ENCODE measurements at regions not wholly inside any gene's neighbourhood (a gene's known extent, or its start where the extent isn't known, plus 50 kb on each side); places are given as distances from the start of the nearest gene placed in this dataset.
A peak's percentile ranks its signal among the peaks of the same experiment; 100 is the strongest.

DNA sequence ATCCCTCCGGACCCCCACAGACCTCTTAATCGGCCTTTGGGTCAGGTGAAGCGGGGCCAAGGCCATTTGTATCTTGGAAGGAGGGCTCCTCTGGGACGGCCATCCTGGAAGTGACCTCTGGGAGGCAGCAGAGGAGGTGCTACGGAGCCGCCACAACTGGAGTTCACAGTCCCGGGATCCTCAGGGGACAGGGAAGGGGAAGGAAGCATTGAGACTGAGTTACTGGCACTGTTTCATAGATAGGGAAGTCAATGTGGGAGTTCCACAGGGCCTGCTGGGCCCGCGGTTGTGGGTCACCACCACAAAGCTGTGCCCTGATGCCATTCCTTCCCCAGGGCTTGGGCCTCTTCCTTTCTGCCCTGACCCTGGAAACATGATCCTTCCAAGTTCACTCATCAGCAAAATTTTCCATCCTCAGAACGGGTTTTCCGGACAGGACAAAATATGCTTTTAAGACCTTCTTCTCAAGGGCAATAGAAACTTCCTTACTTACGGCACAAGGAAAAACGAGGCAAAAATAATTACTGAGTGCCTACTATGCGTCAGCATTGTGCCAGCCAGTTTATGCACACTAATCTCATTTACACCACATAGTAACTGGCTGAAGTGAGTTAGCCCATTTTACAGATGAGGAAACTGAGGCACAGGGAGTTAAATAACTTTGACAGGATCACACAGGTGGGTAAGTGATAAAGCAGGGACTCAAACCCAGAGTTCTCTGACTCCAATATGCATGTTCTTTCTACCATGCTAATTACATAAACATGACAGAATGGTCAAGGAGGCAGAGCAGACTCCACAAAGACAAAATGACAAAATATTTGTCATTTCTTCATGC lies 143.8 kb downstream of the UNC5CL start:
- CTCF ChIA-PET (ENCODE audit: low intra/inter-chr PET ratio) = interaction anchor here (0.8 to 2.0 kb wide), 4 partner anchors 18 to 172 kb away, joined by 3 to 10 read pairs (median 4); partner anchors contain the start of gene UNC5CL
- POLR2A ChIA-PET = interaction anchor here (0.6 kb wide), 1 partner anchor 443 kb away, joined by 3 read pairs; no protein-coding TSS in a partner anchor
- Histone ChIP-seq H3K9ac (ENCODE audit: insufficient read depth in 1 of 2, low read depth in 2 of 2, low read length in 2 of 2) (peak overlapping the region in 1 of 2 experiments; percentile 14; a peak in 1 of 4 replicates), H3K79me2 (ENCODE audit: control insufficient read depth, insufficient read depth, low read length) (no peaks in the 10 kb centered on the region), H3K4me2 (ENCODE audit: insufficient read depth, low read length) (no peak overlapping the region), H3K27me3 (ENCODE audit: control insufficient read depth in 2 of 2, insufficient read depth in 2 of 2, low read length in 2 of 2) (peaks cover 24 to 54% of the 10 kb centered on the region in 2 experiments), H3K36me3 (ENCODE audit: control insufficient read depth, insufficient read depth, low read length) (no peaks in the 10 kb centered on the region), H3K9me3 (replicated peaks; ENCODE audit: control insufficient read depth, insufficient read depth, low read depth, low read length) (no peaks in the 10 kb centered on the region), H2AFZ (ENCODE audit: low read depth, low read length) (no peak overlapping the region), H3K4me3 (no peak overlapping the region), H4K20me1 (replicated peaks; ENCODE audit: control insufficient read depth, insufficient read depth, low read length) (peaks cover 6% of the 10 kb centered on the region; the same call in 1 of the 2 replicates), H3K9me1 (ENCODE audit: control insufficient read depth, insufficient read depth, low read length) (no peaks in the 10 kb centered on the region), H3K4me1 (replicated peaks in 1 of 2; ENCODE audit: control insufficient read depth in 2 of 2, insufficient read depth in 2 of 2, low read length in 2 of 2) (no peaks in the 10 kb centered on the region), H3K27ac (ENCODE audit: extremely low read depth, low read depth, low read length) (no peak overlapping the region)
- no TSS peak for BruUV-seq (replicated peaks)
- ATAC-seq (peak; percentile 93), FAIRE-seq (peak; percentile 48), DNase-seq (ENCODE audit: extremely low read depth in 1 of 4, low spot score in 3 of 4) (peak; percentile 48 to 57 (median 56))
- intact Hi-C loops (cut with micrococcal nuclease) = loop anchor here (1.0 kb wide), 1 partner anchor 132 kb away; no protein-coding TSS in a partner anchor
- 6% methylated on average over 14 of the region's 14 CpGs for WGBS (ENCODE audit: insufficient coverage, low coverage, missing lambda C conversion rate)
- in situ Hi-C loops (cut with MboI) = no loop called here
- TF ChIP-seq RAD21 (CRISPR knock-in tag; conservative IDR thresholded peaks at IDR 0.05 in 1 of 2, IDR thresholded peaks at IDR 0.05 in 1 of 2) (peak; percentile 59 to 77), ZNF436 (CRISPR knock-in tag; IDR thresholded peaks at IDR 0.05) (no peak), BCOR (IDR thresholded peaks at IDR 0.05) (0 out of 2 replicates have a peak, but pooled peaks have one; percentile 21), RBM25 (IDR thresholded peaks at IDR 0.05; ENCODE audit: low read depth, low read length, severe bottlenecking) (peak; percentile 81), RCOR1 (IDR thresholded peaks at IDR 0.05; ENCODE audit: borderline replicate concordance in 1 of 2, low read depth in 2 of 2, low read length in 2 of 2) (0 out of 4 replicates have a peak, but pooled peaks of 1 of the 2 experiments have one; percentile 15), SMC3 (conservative IDR thresholded peaks at IDR 0.05; ENCODE audit: insufficient read depth, low read depth, low read length) (0 out of 2 replicates have a peak, but pooled peaks have one; percentile 33)
- TF ChIP-seq, protein P1, sequence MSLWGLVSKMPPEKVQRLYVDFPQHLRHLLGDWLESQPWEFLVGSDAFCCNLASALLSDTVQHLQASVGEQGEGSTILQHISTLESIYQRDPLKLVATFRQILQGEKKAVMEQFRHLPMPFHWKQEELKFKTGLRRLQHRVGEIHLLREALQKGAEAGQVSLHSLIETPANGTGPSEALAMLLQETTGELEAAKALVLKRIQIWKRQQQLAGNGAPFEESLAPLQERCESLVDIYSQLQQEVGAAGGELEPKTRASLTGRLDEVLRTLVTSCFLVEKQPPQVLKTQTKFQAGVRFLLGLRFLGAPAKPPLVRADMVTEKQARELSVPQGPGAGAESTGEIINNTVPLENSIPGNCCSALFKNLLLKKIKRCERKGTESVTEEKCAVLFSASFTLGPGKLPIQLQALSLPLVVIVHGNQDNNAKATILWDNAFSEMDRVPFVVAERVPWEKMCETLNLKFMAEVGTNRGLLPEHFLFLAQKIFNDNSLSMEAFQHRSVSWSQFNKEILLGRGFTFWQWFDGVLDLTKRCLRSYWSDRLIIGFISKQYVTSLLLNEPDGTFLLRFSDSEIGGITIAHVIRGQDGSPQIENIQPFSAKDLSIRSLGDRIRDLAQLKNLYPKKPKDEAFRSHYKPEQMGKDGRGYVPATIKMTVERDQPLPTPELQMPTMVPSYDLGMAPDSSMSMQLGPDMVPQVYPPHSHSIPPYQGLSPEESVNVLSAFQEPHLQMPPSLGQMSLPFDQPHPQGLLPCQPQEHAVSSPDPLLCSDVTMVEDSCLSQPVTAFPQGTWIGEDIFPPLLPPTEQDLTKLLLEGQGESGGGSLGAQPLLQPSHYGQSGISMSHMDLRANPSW (CRISPR knock-in tag; IDR thresholded peaks at IDR 0.05) = no peak
- TF ChIP-seq, protein P2, sequence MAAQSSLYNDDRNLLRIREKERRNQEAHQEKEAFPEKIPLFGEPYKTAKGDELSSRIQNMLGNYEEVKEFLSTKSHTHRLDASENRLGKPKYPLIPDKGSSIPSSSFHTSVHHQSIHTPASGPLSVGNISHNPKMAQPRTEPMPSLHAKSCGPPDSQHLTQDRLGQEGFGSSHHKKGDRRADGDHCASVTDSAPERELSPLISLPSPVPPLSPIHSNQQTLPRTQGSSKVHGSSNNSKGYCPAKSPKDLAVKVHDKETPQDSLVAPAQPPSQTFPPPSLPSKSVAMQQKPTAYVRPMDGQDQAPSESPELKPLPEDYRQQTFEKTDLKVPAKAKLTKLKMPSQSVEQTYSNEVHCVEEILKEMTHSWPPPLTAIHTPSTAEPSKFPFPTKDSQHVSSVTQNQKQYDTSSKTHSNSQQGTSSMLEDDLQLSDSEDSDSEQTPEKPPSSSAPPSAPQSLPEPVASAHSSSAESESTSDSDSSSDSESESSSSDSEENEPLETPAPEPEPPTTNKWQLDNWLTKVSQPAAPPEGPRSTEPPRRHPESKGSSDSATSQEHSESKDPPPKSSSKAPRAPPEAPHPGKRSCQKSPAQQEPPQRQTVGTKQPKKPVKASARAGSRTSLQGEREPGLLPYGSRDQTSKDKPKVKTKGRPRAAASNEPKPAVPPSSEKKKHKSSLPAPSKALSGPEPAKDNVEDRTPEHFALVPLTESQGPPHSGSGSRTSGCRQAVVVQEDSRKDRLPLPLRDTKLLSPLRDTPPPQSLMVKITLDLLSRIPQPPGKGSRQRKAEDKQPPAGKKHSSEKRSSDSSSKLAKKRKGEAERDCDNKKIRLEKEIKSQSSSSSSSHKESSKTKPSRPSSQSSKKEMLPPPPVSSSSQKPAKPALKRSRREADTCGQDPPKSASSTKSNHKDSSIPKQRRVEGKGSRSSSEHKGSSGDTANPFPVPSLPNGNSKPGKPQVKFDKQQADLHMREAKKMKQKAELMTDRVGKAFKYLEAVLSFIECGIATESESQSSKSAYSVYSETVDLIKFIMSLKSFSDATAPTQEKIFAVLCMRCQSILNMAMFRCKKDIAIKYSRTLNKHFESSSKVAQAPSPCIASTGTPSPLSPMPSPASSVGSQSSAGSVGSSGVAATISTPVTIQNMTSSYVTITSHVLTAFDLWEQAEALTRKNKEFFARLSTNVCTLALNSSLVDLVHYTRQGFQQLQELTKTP (IDR thresholded peaks at IDR 0.05; ENCODE audit: low read depth in 1 of 2, partially characterized antibody in 2 of 2) = no peak
- TF ChIP-seq, protein P3, sequence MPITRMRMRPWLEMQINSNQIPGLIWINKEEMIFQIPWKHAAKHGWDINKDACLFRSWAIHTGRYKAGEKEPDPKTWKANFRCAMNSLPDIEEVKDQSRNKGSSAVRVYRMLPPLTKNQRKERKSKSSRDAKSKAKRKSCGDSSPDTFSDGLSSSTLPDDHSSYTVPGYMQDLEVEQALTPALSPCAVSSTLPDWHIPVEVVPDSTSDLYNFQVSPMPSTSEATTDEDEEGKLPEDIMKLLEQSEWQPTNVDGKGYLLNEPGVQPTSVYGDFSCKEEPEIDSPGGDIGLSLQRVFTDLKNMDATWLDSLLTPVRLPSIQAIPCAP (CRISPR knock-in tag; IDR thresholded peaks at IDR 0.05; ENCODE audit: borderline replicate concordance) = no peak
